NAMALWA (cell line): ENCODE measurements at regions not wholly inside any gene's neighbourhood (a gene's known extent, or its start where the extent isn't known, plus 50 kb on each side); places are given as distances from the start of the nearest gene placed in this dataset.
"Not testable (repeated sequence)": the region's sequence is repeated elsewhere in the genome, so short reads cannot be mapped to it uniquely, and the experiment has no call there.

Experiments
- DNase-seq: peaks from one replicate; pipeline ENCODE4 v3.0.0-alpha.2; 2015; ENCODE audit warnings: low spot score

- DNase-seq: not testable (repeated sequence)
Observed at GRCh38 chr16:21534561-21534960, 64.8 kb upstream of the METTL9 start.

GRCh38 chr16:21535201-21535600 is 64.2 kb upstream of the METTL9 start:
- not testable (repeated sequence) for DNase-seq

GRCh38 chr16:21536740-21537139 is 62.6 kb upstream of the METTL9 start:
- not testable (repeated sequence) for DNase-seq

- DNase-seq: not testable (repeated sequence)
Observed at GRCh38 chr16:21537598-21537997, 61.8 kb upstream of the METTL9 start.

- not testable (repeated sequence) for DNase-seq
Observed at GRCh38 chr16:21539107-21539618, 60.2 kb upstream of the METTL9 start.

GRCh38 chr16:21540770-21541433 is 58.5 kb upstream of the METTL9 start:
- DNase-seq: peak; percentile 71

- DNase-seq: not testable (repeated sequence)
Observed at GRCh38 chr16:21541611-21542051, 57.7 kb upstream of the METTL9 start.

- not testable (repeated sequence) for DNase-seq
Observed at GRCh38 chr16:21542075-21542474, 57.3 kb upstream of the METTL9 start.

- not testable (repeated sequence) for DNase-seq
Observed at GRCh38 chr16:21542491-21543124, 56.8 kb upstream of the METTL9 start.

- not testable (repeated sequence) for DNase-seq
Observed at GRCh38 chr16:21543151-21543836, 56.1 kb upstream of the METTL9 start.

GRCh38 chr16:21545664-21546326 is 53.6 kb upstream of the METTL9 start:
- DNase-seq: not testable (repeated sequence)

- DNase-seq: not testable (repeated sequence)
Observed at GRCh38 chr16:21549396-21549795, 50.0 kb upstream of the METTL9 start.
